Osteoblast (primary cell): ENCODE measurements at regions not wholly inside any gene's neighbourhood (a gene's known extent, or its start where the extent isn't known, plus 50 kb on each side); places are given as distances from the start of the nearest gene placed in this dataset.

Experiments
- DNase-seq: peaks from one replicate; pipeline ENCODE4 v3.0.0; 2011; ENCODE audit warnings: low spot score, mixed read lengths; ENCODE audit not compliant: insufficient read length; ENCODE audit errors: missing footprints
- H2AFZ ChIP-seq: 2 replicates; pipeline ENCODE4 v1.6.0; 2011; ENCODE audit warnings: mild to moderate bottlenecking, low read length
- H3K27ac ChIP-seq: 2 replicates; pipeline ENCODE4 v1.5.1; 2011; ENCODE audit warnings: mild to moderate bottlenecking, low read depth, low read length, moderate library complexity
- H3K27me3 ChIP-seq: 2 replicates; pipeline ENCODE4 v1.6.0; 2012; ENCODE audit warnings: mild to moderate bottlenecking, control low read depth, inconsistent platforms, low read length, moderate library complexity; ENCODE audit not compliant: insufficient read depth
- H3K36me3 ChIP-seq: 2 replicates; pipeline ENCODE4 v1.5.1; 2011; ENCODE audit warnings: mild to moderate bottlenecking, low read length, control low read depth, moderate library complexity; ENCODE audit not compliant: insufficient read depth
- H3K4me1 ChIP-seq: 2 replicates; pipeline ENCODE4 v1.5.1; 2011; ENCODE audit warnings: mild to moderate bottlenecking, low read length, control low read depth, moderate library complexity; ENCODE audit not compliant: insufficient read depth
- H3K4me2 ChIP-seq: 2 replicates; pipeline ENCODE4 v1.6.0; 2011; ENCODE audit warnings: mild to moderate bottlenecking, low read length; ENCODE audit not compliant: insufficient read depth
- H3K4me3 ChIP-seq: fragments of 200-600 bp; sonication (generic); 3 replicates; pipeline ENCODE4 v1.5.1; 2012; ENCODE audit warnings: mild to moderate bottlenecking, low read length, inconsistent platforms; ENCODE audit not compliant: insufficient read depth
- H3K79me2 ChIP-seq: 2 replicates; pipeline ENCODE4 v1.6.0; 2012; ENCODE audit warnings: mild to moderate bottlenecking, low read length, control low read depth, inconsistent platforms; ENCODE audit not compliant: insufficient read depth
- H3K9me3 ChIP-seq: 2 replicates; pipeline ENCODE4 v1.5.1; 2011; ENCODE audit warnings: low read depth, low read length, control low read depth
- H4K20me1 ChIP-seq: 2 replicates; pipeline ENCODE4 v1.6.0; 2012; ENCODE audit warnings: mild to moderate bottlenecking, low read length, control low read depth; ENCODE audit not compliant: insufficient read depth
- TF ChIP-seq, protein P1 (sequence below): IDR thresholded peaks from 2 replicates; pipeline ENCODE4 v1.5.1; 2011; ENCODE audit warnings: mild to moderate bottlenecking, low read depth, low read length, moderate library complexity; ENCODE audit errors: extremely low read depth

DNA sequence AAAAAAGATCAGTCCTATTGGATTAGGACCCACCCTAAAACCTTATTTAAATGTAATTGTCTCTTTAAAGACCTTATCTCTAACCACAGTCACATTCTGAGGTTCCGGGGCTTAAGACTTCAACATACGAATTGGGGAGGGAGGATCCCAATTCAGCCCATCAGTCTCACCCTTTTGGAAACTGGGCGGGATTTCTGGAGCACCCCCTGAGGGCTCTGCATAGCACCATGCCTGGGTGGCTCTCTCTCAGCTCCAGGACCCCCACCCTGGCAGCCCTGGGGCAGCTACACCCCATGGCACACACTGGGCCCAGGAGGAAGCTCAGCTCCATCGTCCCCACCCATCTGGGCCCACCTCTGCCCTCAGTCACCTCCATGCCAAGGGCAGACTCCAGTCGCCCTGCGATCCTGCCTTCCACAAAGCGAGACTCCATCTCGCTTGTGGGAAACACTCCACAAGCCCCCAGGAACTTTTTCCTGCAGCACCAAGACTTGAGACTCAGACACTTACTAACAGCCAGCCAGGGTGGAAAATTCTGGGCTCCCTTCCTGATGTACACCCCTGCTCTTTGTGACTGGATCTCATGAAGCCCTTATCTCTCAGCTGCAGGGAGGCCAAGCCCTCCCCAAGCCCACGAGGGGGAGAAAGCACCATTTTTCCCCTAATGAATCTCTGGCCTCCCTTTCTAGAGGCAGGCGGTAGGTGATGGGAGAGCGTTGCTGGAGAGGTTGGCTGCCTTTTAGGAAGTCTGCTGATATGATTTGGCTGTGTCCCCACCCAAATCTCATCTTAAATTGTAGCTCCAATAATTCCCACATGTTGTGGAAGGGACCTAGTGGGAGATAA, 90.8 kb upstream of the KDM7A start:
- H3K4me1 ChIP-seq, result no peaks in the 10 kb centered on the region

DNA sequence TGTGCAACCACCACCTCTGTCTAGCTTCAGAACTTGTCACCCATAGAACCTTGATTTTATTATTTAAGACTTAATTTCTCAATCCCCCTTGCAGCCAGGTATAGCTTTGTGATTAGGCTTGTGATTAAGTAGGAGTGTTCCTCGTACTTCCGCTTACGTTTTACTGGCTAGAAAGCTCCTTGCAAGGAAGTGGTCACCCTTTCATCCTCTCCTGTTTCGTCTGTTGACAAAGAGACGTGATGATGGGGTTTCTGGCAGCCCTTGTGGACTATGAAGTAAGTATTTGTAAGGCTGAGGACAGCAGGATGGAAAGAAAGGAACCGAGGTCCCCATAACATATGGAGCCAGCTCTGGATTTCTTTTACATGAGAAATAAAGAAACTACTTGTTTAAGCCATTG, 86.5 kb upstream of the KDM7A start:
- DNase-seq, result no peak
- no peaks in the 10 kb centered on the region for H3K36me3 ChIP-seq
- peaks cover 20% of the 10 kb centered on the region for H3K27me3 ChIP-seq
- TF ChIP-seq, protein P1, sequence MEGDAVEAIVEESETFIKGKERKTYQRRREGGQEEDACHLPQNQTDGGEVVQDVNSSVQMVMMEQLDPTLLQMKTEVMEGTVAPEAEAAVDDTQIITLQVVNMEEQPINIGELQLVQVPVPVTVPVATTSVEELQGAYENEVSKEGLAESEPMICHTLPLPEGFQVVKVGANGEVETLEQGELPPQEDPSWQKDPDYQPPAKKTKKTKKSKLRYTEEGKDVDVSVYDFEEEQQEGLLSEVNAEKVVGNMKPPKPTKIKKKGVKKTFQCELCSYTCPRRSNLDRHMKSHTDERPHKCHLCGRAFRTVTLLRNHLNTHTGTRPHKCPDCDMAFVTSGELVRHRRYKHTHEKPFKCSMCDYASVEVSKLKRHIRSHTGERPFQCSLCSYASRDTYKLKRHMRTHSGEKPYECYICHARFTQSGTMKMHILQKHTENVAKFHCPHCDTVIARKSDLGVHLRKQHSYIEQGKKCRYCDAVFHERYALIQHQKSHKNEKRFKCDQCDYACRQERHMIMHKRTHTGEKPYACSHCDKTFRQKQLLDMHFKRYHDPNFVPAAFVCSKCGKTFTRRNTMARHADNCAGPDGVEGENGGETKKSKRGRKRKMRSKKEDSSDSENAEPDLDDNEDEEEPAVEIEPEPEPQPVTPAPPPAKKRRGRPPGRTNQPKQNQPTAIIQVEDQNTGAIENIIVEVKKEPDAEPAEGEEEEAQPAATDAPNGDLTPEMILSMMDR, result no peak
- H3K4me1 ChIP-seq, result no peaks in the 10 kb centered on the region
- no peak overlapping the region for H3K4me3 ChIP-seq
- no peaks in the 10 kb centered on the region for H4K20me1 ChIP-seq
- H2AFZ ChIP-seq, result no peak overlapping the region
- no peaks in the 10 kb centered on the region for H3K9me3 ChIP-seq
- no peak overlapping the region for H3K4me2 ChIP-seq
- H3K79me2 ChIP-seq, result no peaks in the 10 kb centered on the region
- no peak overlapping the region for H3K27ac ChIP-seq

More for the DNA sequence above, 90.8 kb upstream of the KDM7A start:
- Histone ChIP-seq H3K9me3 (no peaks in the 10 kb centered on the region), H3K4me3 (no peak overlapping the region), H3K36me3 (no peaks in the 10 kb centered on the region), H3K27ac (no peak overlapping the region), H4K20me1 (no peaks in the 10 kb centered on the region), H3K4me2 (no peak overlapping the region), H3K79me2 (no peaks in the 10 kb centered on the region), H3K27me3 (peaks cover 1% of the 10 kb centered on the region), H2AFZ (no peak overlapping the region)
- TF ChIP-seq, protein P1, result no peak
- DNase-seq, result no peak

DNA sequence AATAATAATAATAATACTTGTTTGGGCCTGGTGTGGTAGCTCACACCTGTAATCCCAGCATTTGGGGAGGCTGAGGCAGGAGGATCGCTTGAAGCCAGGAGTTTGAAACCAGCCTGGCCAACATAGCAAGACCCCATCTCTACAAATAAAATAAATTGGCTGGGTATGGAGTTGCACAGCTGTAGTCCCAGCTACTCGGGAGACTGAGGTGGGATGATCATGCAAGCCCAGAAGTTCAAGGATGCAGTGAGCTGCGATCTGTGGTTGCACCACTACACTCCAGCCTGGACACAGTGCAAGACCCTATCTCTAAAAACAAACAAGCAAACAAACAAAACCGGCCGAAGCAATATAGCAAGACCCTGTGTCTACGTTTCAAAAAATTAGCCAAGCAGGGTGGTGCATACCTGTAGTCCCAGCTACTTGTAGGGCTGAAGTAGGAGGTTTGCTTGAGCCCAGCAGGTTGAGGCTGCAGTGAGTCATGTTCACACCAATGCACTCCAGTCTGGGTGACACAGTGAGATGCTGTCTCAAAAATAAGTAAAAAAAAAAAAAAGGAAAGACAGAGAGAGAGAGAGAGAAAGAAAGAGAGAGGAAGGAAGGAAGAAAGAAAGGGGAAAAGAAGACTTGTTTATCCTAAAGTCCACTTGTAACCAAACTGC, 85.6 kb upstream of the KDM7A start:
- Histone ChIP-seq H3K27me3 (peaks cover 20% of the 10 kb centered on the region), H4K20me1 (no peaks in the 10 kb centered on the region)

More for the DNA sequence above, 85.6 kb upstream of the KDM7A start:
- H3K4me2 ChIP-seq, result no peak overlapping the region
- no peak overlapping the region for H3K27ac ChIP-seq
- no peak overlapping the region for H2AFZ ChIP-seq
- no peaks in the 10 kb centered on the region for H3K9me3 ChIP-seq
- no peak overlapping the region for H3K4me3 ChIP-seq
- TF ChIP-seq, protein P1, result no peak
- H3K4me1 ChIP-seq, result no peaks in the 10 kb centered on the region
- H3K36me3 ChIP-seq, result no peaks in the 10 kb centered on the region
- no peaks in the 10 kb centered on the region for H3K79me2 ChIP-seq
- no peak for DNase-seq
